AG09319 (cell line): ENCODE measurements at regions not wholly inside any gene's neighbourhood (a gene's known extent, or its start where the extent isn't known, plus 50 kb on each side); places are given as distances from the start of the nearest gene placed in this dataset.

Experiments used
- DNase-seq: peaks from one replicate; pipeline ENCODE4 v3.0.0-alpha.2; 2010; ENCODE audit warnings: low read depth; ENCODE audit errors: extremely low read depth
- TF ChIP-seq, protein P1 (sequence below): IDR thresholded peaks from 2 replicates; pipeline ENCODE4 v1.5.1; 2011; ENCODE audit warnings: low read depth, mild to moderate bottlenecking, inconsistent platforms, low read length, moderate library complexity

DNA sequence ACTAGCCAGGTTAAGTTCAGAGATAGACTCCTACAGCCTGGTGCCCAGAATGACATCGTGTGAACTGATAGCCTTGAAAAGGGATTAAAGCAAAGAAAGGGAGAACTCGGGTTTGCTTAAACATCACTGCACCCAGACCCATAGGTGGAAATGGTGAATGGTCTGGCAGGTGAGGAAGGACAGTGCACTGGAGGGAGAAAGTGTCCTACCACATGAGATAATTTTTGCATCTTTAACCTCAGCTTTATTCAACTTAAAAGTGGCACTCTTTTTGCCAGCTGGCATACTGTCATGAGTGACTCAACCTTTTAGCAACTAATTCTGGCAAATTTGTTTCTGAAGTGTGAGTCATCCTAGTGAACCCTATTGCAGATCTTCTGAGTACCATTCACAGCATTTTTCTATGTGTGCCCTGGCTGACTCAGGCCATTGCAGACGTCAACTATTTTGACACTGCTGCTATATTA, 53.0 kb upstream of the DAPP1 start:
- peak; percentile 57 for DNase-seq
- TF ChIP-seq, protein P1, sequence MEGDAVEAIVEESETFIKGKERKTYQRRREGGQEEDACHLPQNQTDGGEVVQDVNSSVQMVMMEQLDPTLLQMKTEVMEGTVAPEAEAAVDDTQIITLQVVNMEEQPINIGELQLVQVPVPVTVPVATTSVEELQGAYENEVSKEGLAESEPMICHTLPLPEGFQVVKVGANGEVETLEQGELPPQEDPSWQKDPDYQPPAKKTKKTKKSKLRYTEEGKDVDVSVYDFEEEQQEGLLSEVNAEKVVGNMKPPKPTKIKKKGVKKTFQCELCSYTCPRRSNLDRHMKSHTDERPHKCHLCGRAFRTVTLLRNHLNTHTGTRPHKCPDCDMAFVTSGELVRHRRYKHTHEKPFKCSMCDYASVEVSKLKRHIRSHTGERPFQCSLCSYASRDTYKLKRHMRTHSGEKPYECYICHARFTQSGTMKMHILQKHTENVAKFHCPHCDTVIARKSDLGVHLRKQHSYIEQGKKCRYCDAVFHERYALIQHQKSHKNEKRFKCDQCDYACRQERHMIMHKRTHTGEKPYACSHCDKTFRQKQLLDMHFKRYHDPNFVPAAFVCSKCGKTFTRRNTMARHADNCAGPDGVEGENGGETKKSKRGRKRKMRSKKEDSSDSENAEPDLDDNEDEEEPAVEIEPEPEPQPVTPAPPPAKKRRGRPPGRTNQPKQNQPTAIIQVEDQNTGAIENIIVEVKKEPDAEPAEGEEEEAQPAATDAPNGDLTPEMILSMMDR = no peak

DNA sequence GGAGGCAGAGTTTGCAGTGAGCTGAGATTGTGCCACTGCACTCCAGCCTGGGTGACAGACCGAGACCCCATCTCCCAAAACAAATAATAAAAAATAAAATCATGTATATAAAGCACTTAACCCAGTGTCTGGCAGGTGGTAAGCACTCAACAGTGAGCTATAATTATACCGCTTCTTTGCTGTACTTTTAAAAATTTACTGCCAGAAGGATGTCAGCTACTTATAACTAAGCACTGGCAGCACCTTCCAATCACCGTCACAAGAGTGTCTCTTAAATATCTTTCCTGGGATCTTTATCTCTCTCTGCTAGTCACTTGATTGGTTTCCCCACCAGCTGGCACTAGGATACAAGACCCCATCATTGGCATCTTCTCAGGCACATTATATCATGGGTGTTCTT, 53.9 kb upstream of the DAPP1 start:
- DNase-seq = no peak
- TF ChIP-seq, protein P1 = no peak

DNA sequence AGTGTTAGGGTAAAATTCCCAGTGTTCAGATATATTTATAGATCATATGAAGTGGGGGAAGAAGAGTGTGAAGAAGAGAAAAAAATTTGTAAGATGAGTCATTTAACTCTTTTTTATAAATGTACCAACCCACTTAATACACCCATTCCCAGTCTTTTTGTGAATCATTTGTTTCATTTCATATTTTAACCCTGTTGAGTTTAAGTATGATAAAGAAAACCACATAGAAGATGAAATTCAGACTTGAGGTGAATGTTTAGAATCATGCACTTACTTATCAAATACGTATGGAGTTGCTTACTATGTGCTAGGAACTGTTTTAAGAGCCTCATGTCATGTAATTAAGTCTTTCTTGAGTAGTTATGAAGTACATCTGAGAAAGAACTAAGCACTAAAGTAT, 56.6 kb upstream of the DAPP1 start:
- no peak for DNase-seq
- TF ChIP-seq, protein P1 = no peak

DNA sequence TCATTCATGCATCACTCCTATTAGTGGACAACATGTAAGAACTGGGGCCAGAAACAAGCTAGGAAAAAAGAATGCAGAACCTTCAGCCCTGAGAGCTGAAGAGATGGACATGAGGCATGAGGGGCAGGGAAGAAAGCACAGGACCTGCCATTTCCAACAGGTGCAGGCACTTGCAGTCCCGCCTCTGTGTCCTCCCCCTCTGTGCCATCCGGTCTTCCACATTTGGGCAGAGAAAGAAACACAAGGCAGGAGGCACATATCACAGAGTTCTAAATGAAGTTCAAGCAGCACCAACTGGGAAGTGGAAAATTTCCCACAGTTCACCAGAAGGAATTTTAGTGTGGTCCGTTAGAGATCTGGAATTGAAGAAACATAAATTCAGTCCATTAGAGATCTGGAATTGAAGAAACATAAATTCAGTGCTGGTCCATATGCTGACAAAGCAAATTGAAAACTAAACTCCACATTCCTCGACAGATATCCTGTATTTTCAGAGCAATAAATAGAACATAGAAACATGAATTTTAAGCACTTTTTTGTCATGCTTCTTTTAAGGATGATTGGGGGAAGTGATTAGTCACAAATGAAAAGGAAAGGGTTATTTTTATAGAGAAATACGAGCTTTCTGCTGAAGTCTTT, 57.2 kb upstream of the DAPP1 start:
- no peak for DNase-seq
- TF ChIP-seq, protein P1 = no peak

DNA sequence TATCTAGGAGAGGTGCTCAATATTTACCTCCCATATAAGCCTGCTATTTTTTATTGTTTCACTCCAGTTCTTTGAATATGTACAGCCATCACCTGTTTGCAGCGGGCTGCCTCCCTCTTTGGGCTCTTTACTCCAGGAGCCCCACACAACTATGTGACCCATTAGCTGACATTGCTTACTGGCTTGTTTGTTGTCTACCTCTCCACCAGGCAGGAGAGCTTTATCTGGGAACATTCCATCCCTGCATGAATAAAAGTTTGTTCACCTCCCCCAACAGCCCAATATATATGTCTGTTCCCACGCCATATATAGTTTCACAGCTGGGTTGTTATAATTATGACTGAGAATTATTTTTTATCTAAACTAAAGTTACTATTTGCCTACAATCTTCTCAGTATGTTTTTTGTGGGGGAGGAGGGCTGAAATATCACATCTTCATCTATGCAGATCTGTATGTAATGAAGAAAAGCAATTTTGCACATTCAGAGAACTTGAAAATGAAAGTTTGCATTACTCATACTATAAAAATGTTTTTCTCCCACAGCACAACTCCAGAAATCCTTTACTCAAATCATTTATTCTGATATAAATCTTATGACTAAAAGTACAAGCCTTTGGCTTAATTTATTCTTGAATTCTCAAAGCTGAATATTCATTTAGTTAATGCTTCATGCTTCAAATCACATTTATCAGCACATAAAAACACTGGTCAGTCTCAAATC, 61.2 kb upstream of the DAPP1 start:
- TF ChIP-seq, protein P1 = no peak
- DNase-seq = no peak

DNA sequence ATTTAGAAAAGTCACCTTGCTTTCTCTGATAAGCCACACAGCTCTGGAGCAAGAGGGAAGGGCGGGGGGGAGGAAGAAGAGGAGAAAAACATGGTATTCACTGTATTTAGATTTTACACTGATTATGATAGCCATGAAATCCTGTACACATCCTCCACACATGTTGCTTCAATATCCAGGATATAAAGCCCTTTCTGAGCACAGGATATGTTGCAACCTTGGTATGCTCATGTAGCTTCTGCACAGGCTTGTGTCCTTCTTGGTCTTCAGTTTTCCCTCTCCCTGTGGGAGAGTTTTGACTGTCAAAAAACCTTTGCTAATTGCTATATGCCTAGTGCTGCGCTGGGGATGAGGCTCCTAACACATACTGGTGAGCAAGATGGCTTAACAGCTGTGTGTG, 61.9 kb upstream of the DAPP1 start:
- no peak for DNase-seq
- TF ChIP-seq, protein P1 = no peak

DNA sequence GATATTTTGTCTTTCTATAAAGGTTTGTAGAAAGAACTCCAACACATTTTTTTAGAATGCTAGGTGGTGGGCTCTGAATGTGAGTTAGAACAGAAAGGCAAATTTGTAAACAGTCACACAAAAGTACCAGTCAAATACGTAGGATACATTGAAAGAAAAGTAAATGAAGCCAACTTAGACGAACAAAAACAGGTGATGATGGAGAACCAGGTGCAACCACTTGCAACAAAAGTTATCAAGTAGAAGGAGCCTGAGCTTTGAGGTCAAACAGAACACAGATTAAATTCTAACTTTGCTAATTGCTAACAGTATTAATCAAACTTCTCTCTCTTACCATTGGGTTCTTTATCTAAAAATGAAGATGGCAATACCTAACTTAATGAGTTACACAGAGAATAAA, 62.7 kb upstream of the DAPP1 start:
- TF ChIP-seq, protein P1 = no peak
- no peak for DNase-seq
